GM12878 (cell line): ENCODE measurements at regions not wholly inside any gene's neighbourhood (a gene's known extent, or its start where the extent isn't known, plus 50 kb on each side); places are given as distances from the start of the nearest gene placed in this dataset.

ENCODE experiments used
- ATAC-seq: fragments of 200-7000 bp; cut with Tn5 transposase; 3 replicates; pipeline ENCODE4 v1.9.1; 2020; ENCODE audit warnings: mild to moderate bottlenecking, moderate library complexity
- BruUV-seq: library from RNA; stranded (reverse); fragments of 400-500 nt; replicated peaks from 2 replicates; lab custom pipeline; 2021; lab: Mats Ljungman, UMichigan
- CTCF ChIA-PET: fragments of 300-600 bp; sonication (Branson Sonifier 250); formaldehyde crosslinking; extraction: SDS; loops from one replicate; lab custom pipeline; 2021; ENCODE audit warnings: inconsistent platforms; lab: Yijun Ruan, JAX
- POLR2A ChIA-PET: fragments of 350-600 bp; formaldehyde crosslinking; extraction: SDS; loops from one replicate; lab custom pipeline; 2021; ENCODE audit warnings: inconsistent platforms; lab: Charles Lee
- RAD21 ChIA-PET: fragments of 300-600 bp; sonication (Branson Sonifier 250); formaldehyde crosslinking; loops from one replicate; lab custom pipeline; 2023; ENCODE audit warnings: antibody characterized with exemption; ENCODE audit not compliant: unreplicated experiment; lab: Charles Lee
- SMC1A ChIA-PET: fragments of 300-600 bp; sonication (Branson Sonifier 250); formaldehyde crosslinking; loops from one replicate; lab custom pipeline; 2023; ENCODE audit not compliant: unreplicated experiment, uncharacterized antibody; lab: Charles Lee
- DNase-seq: peaks from one replicate; pipeline ENCODE4 v3.0.0-alpha.2; 2011; ENCODE audit warnings: low read depth, low spot score
- FAIRE-seq: peaks from 3 replicates; lab custom pipeline; 2011; peaks lifted over from hg19 to GRCh38; lab: Jason Lieb, UNC
- H2AFZ ChIP-seq: 2 replicates; pipeline ENCODE4 v1.6.0; 2011; ENCODE audit warnings: low read depth, low read length, control low read depth; ENCODE audit not compliant: control insufficient read depth
- H3K27ac ChIP-seq: 2 replicates; pipeline ENCODE4 v1.5.1; 2011; ENCODE audit warnings: control low read depth; ENCODE audit not compliant: control insufficient read depth, insufficient read depth
- H3K27me3 ChIP-seq, 2 experiments: replicated peaks in 1 of 2; 2 replicates each; pipeline versions ENCODE4 v1.6.0 to v1.6.1; 2011; ENCODE audit warnings: low read length in 1 of 2; ENCODE audit not compliant: control insufficient read depth in 2 of 2, insufficient read depth in 2 of 2
- H3K36me3 ChIP-seq, 2 experiments: 2 replicates each; pipeline ENCODE4 v1.5.1; 2011; ENCODE audit warnings: low read length in 1 of 2; ENCODE audit not compliant: control insufficient read depth in 2 of 2, insufficient read depth in 2 of 2
- H3K4me1 ChIP-seq: 2 replicates; pipeline ENCODE4 v1.6.1; 2011; ENCODE audit warnings: mild to moderate bottlenecking, low read length, moderate library complexity, mixed read lengths; ENCODE audit not compliant: control insufficient read depth, insufficient read depth
- H3K4me2 ChIP-seq: 2 replicates; pipeline ENCODE4 v1.6.0; 2011; ENCODE audit warnings: control low read depth; ENCODE audit not compliant: control insufficient read depth, insufficient read depth
- H3K4me3 ChIP-seq: fragments of 200-600 bp; sonication (generic); 2 replicates; pipeline ENCODE4 v1.5.1; 2016
- H3K79me2 ChIP-seq: 2 replicates; pipeline ENCODE4 v1.6.0; 2011; ENCODE audit warnings: low read length; ENCODE audit not compliant: control insufficient read depth, insufficient read depth
- H3K9ac ChIP-seq: 2 replicates; pipeline ENCODE4 v1.8.0; 2011; ENCODE audit warnings: low read length, control low read depth, mixed read lengths; ENCODE audit not compliant: control insufficient read depth, insufficient read depth
- H3K9me3 ChIP-seq: replicated peaks from 3 replicates; pipeline ENCODE4 v1.5.1; 2011; ENCODE audit warnings: mild to moderate bottlenecking, low read length; ENCODE audit not compliant: control insufficient read depth, insufficient read depth
- H4K20me1 ChIP-seq: 2 replicates; pipeline ENCODE4 v1.6.0; 2011; ENCODE audit not compliant: control insufficient read depth, insufficient read depth
- ASH2L ChIP-seq: fragments of 300-600, 200-600 bp; sonication (generic); IDR thresholded peaks from 2 replicates; pipeline ENCODE4 v1.6.1; 2017; ENCODE audit warnings: low read depth, mild to moderate bottlenecking, borderline replicate concordance
- ATF2 ChIP-seq: IDR thresholded peaks from 2 replicates; pipeline ENCODE4 v1.6.1; 2012; ENCODE audit warnings: low read length, inconsistent platforms
- BCL11A ChIP-seq: IDR thresholded peaks from 2 replicates; pipeline ENCODE4 v1.6.1; 2011; ENCODE audit warnings: low read depth, low read length
- BRCA1 ChIP-seq: IDR thresholded peaks from 2 replicates; pipeline ENCODE4 v1.6.1; 2011; ENCODE audit warnings: low read depth, low read length, improper control_type of control experiment
- CBFB ChIP-seq: IDR thresholded peaks from 2 replicates; pipeline ENCODE4 v1.6.1; 2016; ENCODE audit warnings: antibody characterized with exemption, low read depth
- CEBPB ChIP-seq, 2 experiments: fragments of 150-350 bp in 1 of 2; IDR thresholded peaks; 2 replicates each; pipeline ENCODE4 v1.6.1; 2012 to 2014; ENCODE audit warnings: low read depth in 2 of 2, low read length in 2 of 2, borderline replicate concordance in 1 of 2, inconsistent platforms in 1 of 2
- CTCF ChIP-seq, 3 experiments: IDR thresholded peaks in 2 of 3; conservative IDR thresholded peaks in 1 of 3; 2 replicates each; pipeline ENCODE4 v1.5.1; 2011; ENCODE audit warnings: low read depth in 3 of 3, low read length in 3 of 3, mild to moderate bottlenecking in 3 of 3, control low read depth in 2 of 3, moderate library complexity in 2 of 3, inconsistent platforms in 1 of 3, mixed read lengths in 1 of 3; ENCODE audit not compliant: control insufficient read depth in 2 of 3, insufficient read depth in 1 of 3; ENCODE audit errors: extremely low read depth in 1 of 3
- EZH2 ChIP-seq: IDR thresholded peaks from 2 replicates; pipeline ENCODE4 v1.6.1; 2012; ENCODE audit warnings: low read depth, mild to moderate bottlenecking, control low read depth, inconsistent platforms, low read length, borderline replicate concordance; ENCODE audit not compliant: control insufficient read depth
- FOS ChIP-seq: IDR thresholded peaks from 3 replicates; pipeline ENCODE4 v1.6.1; 2011; ENCODE audit warnings: borderline replicate concordance; ENCODE audit not compliant: insufficient read length; ENCODE audit errors: extremely low read depth
- MEF2A ChIP-seq: IDR thresholded peaks from 2 replicates; pipeline ENCODE4 v1.6.1; 2011; ENCODE audit warnings: low read depth, mild to moderate bottlenecking, low read length, moderate library complexity; ENCODE audit not compliant: insufficient read depth
- MYC ChIP-seq: IDR thresholded peaks from 2 replicates; pipeline ENCODE4 v1.6.1; 2011; ENCODE audit warnings: mild to moderate bottlenecking, low read length, moderate library complexity, inconsistent platforms; ENCODE audit not compliant: insufficient read depth, insufficient replicate concordance, insufficient read length, severe bottlenecking
- NR2C1 ChIP-seq: fragments of 450-650 bp; IDR thresholded peaks from 2 replicates; pipeline ENCODE4 v1.6.1; 2017; ENCODE audit warnings: antibody characterized with exemption, mild to moderate bottlenecking, moderate library complexity
- POU2F2 ChIP-seq: IDR thresholded peaks from 3 replicates; pipeline ENCODE4 v1.6.1; 2011; ENCODE audit warnings: low read depth, mild to moderate bottlenecking, low read length, borderline replicate concordance
- RCOR1 ChIP-seq: conservative IDR thresholded peaks from 2 replicates; pipeline ENCODE4 v1.6.1; 2012; ENCODE audit warnings: low read depth, low read length, improper control_type of control experiment
- SRF ChIP-seq, 2 experiments: IDR thresholded peaks; 2 replicates each; pipeline ENCODE4 v1.6.1; 2011; ENCODE audit warnings: low read depth in 2 of 2, low read length in 2 of 2, mild to moderate bottlenecking in 1 of 2, moderate library complexity in 1 of 2
- TCF7 ChIP-seq: IDR thresholded peaks from 2 replicates; pipeline ENCODE4 v1.6.1; 2014; ENCODE audit warnings: antibody characterized with exemption, borderline replicate concordance
- ZNF274 ChIP-seq: IDR thresholded peaks from one replicate; pipeline ENCODE4 v1.8.0; 2011; ENCODE audit not compliant: insufficient read length, insufficient read depth
- ZNF384 ChIP-seq: IDR thresholded peaks from 2 replicates; pipeline ENCODE4 v1.6.1; 2012; ENCODE audit warnings: low read depth, mild to moderate bottlenecking, low read length, improper control_type of control experiment, borderline replicate concordance
- WGBS: methylation state at CpG from one replicate; pipeline ENCODE4 v1.1.6; 2016; ENCODE audit warnings: low lambda C conversion rate; ENCODE audit not compliant: insufficient replicate concordance, insufficient coverage; ENCODE audit errors: missing lambda C conversion rate; 5-methylcytosine and 5-hydroxymethylcytosine counted together
- in situ Hi-C: fragments of 300-500 bp; cut with MboI; formaldehyde crosslinking; loops from 9 replicates; pipeline ENCODE4 v1.14.3; 2018; ENCODE audit warnings: mixed read lengths
- intact Hi-C: fragments of 100-400 bp; cut with micrococcal nuclease; formaldehyde crosslinking; loops from one replicate; pipeline ENCODE4 v1.14.2; 2022; ENCODE audit not compliant: unreplicated experiment

DNA sequence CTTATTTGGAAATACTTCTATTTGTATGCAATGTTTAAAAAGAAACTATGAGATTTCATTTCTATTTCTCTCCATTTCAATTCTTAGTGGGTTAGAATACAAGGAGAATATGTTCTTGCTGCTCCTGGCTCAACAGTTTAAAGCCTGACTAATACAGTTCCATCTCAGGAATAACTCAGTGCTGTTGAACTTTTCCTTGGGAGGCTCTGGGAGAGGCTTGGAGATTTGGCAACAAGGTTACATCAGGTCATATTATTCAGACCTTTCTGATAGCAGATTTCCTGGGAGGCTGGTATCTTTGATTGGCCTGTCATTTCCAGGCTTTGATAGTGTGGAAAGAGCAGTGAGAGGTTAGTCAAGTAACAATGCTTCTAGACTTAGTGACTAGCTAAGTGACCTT is 481.7 kb upstream of the KLF4 start:
- intact Hi-C loops, result no loop called here

DNA sequence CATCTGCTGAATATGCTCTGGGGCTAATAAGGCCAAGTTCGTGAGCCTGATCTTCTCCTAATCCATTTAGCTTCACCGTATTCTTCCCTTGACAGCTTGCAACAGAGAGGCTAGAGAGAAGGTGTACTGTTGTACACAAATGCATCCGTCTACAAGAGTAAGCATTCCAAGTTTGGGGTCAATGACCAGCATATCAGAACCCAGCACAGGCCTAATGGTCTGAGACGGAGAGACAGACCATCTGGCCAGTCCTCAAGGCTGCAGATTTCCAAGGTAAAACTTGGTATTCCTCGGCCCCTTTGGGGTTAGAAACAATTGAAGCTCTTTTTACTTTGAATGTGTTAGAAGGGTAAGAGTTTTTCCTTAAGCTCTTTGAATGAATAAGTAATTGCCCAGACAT is 481.2 kb upstream of the KLF4 start:
- Histone ChIP-seq H3K27me3 (no peaks in the 10 kb centered on the region; a peak in 1 of 4 replicates), H3K79me2 (no peaks in the 10 kb centered on the region), H3K9me3 (no peaks in the 10 kb centered on the region), H3K4me3 (no peak overlapping the region), H3K36me3 (no peaks in the 10 kb centered on the region), H3K4me2 (no peak overlapping the region), H3K4me1 (no peaks in the 10 kb centered on the region), H3K27ac (no peak overlapping the region), H3K9ac (no peak overlapping the region), H2AFZ (no peak overlapping the region), H4K20me1 (no peaks in the 10 kb centered on the region)
- ChIA-PET SMC1A (interaction anchor here (0.6 kb wide), 1 partner anchor 242 kb away, joined by 3 read pairs; no protein-coding TSS in a partner anchor), POLR2A (no interaction called here), CTCF (interaction anchor here (0.6 kb wide), 1 partner anchor 530 kb away, joined by 4 read pairs; no protein-coding TSS in a partner anchor), RAD21 (no interaction called here)
- no TSS peak for BruUV-seq
- in situ Hi-C loops, result no loop called here
- intact Hi-C loops, result no loop called here
- ATAC-seq, result no peak
- WGBS, result 6% methylated on average over 5 of the region's 5 CpGs
- DNase-seq, result no peak
- FAIRE-seq, result no peak
- TF ChIP-seq BRCA1 (no peak), ZNF274 (no peak), SRF (IDR thresholded peaks at IDR 0.05; ENCODE audit: low read depth in 2 of 2, low read length in 2 of 2) (no peak), CBFB (no peak), POU2F2 (no peak), ATF2 (no peak), FOS (no peak), TCF7 (no peak), ZNF384 (no peak), NR2C1 (no peak), MYC (no peak), EZH2 (no peak), RCOR1 (no peak), CTCF (IDR thresholded peaks at IDR 0.05 in 2 of 3, conservative IDR thresholded peaks at IDR 0.05 in 1 of 3; ENCODE audit: control insufficient read depth in 2 of 3, extremely low read depth in 1 of 3, insufficient read depth in 1 of 3, low read depth in 3 of 3, low read length in 3 of 3) (no peak)

More for the DNA sequence above, 481.7 kb upstream of the KLF4 start:
- FAIRE-seq (no peak), ATAC-seq (no peak), DNase-seq (no peak)
- Histone ChIP-seq H3K36me3 (no peaks in the 10 kb centered on the region), H3K9me3 (no peaks in the 10 kb centered on the region), H4K20me1 (no peaks in the 10 kb centered on the region), H3K79me2 (no peaks in the 10 kb centered on the region), H3K9ac (no peak overlapping the region), H3K27me3 (no peaks in the 10 kb centered on the region; a peak in 1 of 4 replicates), H3K4me1 (no peaks in the 10 kb centered on the region), H3K27ac (no peak overlapping the region), H3K4me3 (no peak overlapping the region), H2AFZ (no peak overlapping the region), H3K4me2 (no peak overlapping the region)
- SMC1A ChIA-PET, result no interaction called here
- in situ Hi-C loops, result no loop called here
- TF ChIP-seq ASH2L (no peak), BCL11A (no peak), MEF2A (no peak), CEBPB (IDR thresholded peaks at IDR 0.05; ENCODE audit: borderline replicate concordance in 1 of 2, low read depth in 2 of 2, low read length in 2 of 2) (no peak)
- no TSS peak for BruUV-seq
- CTCF ChIA-PET, result interaction anchor here (0.6 kb wide), 1 partner anchor 530 kb away, joined by 4 read pairs; no protein-coding TSS in a partner anchor
- POLR2A ChIA-PET, result no interaction called here
- RAD21 ChIA-PET, result no interaction called here
